K562 (cell line): ENCODE measurements at regions not wholly inside any gene's neighbourhood (a gene's known extent, or its start where the extent isn't known, plus 50 kb on each side); places are given as distances from the start of the nearest gene placed in this dataset.

ENCODE experiments used
- AFF4 ChIP-seq: sonication (generic); formaldehyde crosslinking; IDR thresholded peaks from 2 replicates; pipeline ENCODE4 v1.8.0; 2023; ENCODE audit warnings: mild to moderate bottlenecking, missing genetic modification reagents
- FOXO4 ChIP-seq: fragments of 450-650 bp; formaldehyde crosslinking; IDR thresholded peaks from 2 replicates; pipeline ENCODE4 v1.4.0; 2020; ENCODE audit warnings: mild to moderate bottlenecking, moderate library complexity
- PRMT5 ChIP-seq: sonication (generic); formaldehyde crosslinking; IDR thresholded peaks from 2 replicates; pipeline ENCODE4 v1.5.0; 2020; ENCODE audit warnings: missing genetic modification reagents
- ZBTB40 ChIP-seq, 2 experiments: fragments of 450-650 bp in 1 of 2; sonication (generic) in 1 of 2; formaldehyde crosslinking in 1 of 2; IDR thresholded peaks; 2 replicates each; pipeline versions ENCODE4 v1.7.1 to v1.9.0; 2016 to 2022; ENCODE audit warnings: inconsistent platforms in 1 of 2, mild to moderate bottlenecking in 1 of 2, missing genetic modification reagents in 1 of 2
- ZNF280B ChIP-seq: fragments of 250-450 bp; sonication (Bioruptor Pico); IDR thresholded peaks from 2 replicates; pipeline ENCODE4 v1.5.1; 2021; ENCODE audit warnings: mild to moderate bottlenecking
- ZNF445 ChIP-seq: fragments of 250-450 bp; sonication (Bioruptor Pico); IDR thresholded peaks from 2 replicates; pipeline ENCODE4 v1.4.0; 2020; ENCODE audit warnings: low read depth, mild to moderate bottlenecking, moderate library complexity

GRCh38 chr18:22557168-22557941 lies 139.6 kb upstream of the CTAGE1 start (continued):
- TF ChIP-seq ZBTB40 (IDR thresholded peaks at IDR 0.05), result no peak
- no peak for TF ChIP-seq ZBTB40 (CRISPR knock-in tag; IDR thresholded peaks at IDR 0.05)
- TF ChIP-seq AFF4 (CRISPR knock-in tag), result no peak
- no peak for TF ChIP-seq ZNF445 (CRISPR knock-in tag)
- no peak for TF ChIP-seq ZNF280B
- TF ChIP-seq PRMT5 (CRISPR knock-in tag), result no peak
- TF ChIP-seq FOXO4, result no peak
